Fibroblast of the aortic adventitia (primary cell): ENCODE measurements at regions not wholly inside any gene's neighbourhood (a gene's known extent, or its start where the extent isn't known, plus 50 kb on each side); places are given as distances from the start of the nearest gene placed in this dataset.

Source experiments
- DNase-seq: peaks from one replicate; pipeline ENCODE4 v3.0.0-alpha.2; 2010; ENCODE audit warnings: low read depth
- H3K4me3 ChIP-seq: 2 replicates; pipeline ENCODE4 v1.5.1; 2011; ENCODE audit warnings: low read depth, mild to moderate bottlenecking, control low read depth, low read length, moderate library complexity
- CTCF ChIP-seq: IDR thresholded peaks from 2 replicates; pipeline ENCODE4 v1.5.1; 2011; ENCODE audit warnings: mild to moderate bottlenecking, low read length, control low read depth, inconsistent platforms; ENCODE audit not compliant: insufficient read depth

GRCh38 chr10:55398497-55398882 is 597.5 kb upstream of the PCDH15 start:
- DNase-seq = no peak
- H3K4me3 ChIP-seq = no peak overlapping the region
- no peak for TF ChIP-seq CTCF

DNA sequence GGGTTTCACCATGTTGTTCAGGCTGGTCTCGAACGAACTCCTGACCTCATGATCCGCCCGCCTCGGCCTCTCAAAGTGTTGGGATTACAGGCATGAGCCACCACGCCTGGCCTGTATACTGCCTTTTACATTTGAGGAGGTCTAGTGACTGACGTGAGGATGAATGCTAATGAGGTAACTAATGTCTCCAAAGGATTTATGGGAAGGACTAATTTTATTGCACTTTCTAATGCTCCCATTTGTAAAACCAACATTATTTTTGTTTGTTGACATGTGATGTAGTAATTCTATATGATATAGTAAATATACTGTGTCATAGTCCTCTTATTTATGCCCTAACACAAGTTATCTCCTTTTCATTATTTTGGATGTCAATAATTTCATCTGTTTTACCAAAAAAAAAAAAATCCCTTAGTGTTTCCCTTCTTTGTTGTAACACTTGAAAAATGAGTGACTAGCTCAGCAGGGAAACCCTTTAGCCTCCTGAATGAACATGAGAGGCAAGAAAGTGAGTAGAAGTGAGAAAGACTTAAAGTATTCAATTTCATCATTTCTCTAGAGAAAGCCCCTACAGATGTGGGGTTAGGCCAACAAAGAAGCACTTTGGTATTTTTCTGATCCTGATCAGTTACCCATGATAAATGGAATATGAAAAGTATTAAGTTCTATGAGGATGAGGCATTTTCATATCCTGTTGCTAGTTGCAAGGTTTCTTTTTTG is 596.9 kb upstream of the PCDH15 start:
- no peak overlapping the region for H3K4me3 ChIP-seq
- DNase-seq = no peak
- TF ChIP-seq CTCF = no peak

GRCh38 chr10:55378196-55378595 is 577.2 kb upstream of the PCDH15 start:
- TF ChIP-seq CTCF = no peak
- no peak for DNase-seq

GRCh38 chr10:55374917-55375316 is 573.9 kb upstream of the PCDH15 start:
- no peak for TF ChIP-seq CTCF
- DNase-seq = no peak

More at GRCh38 chr10:55378196-55378595, 577.2 kb upstream of the PCDH15 start:
- H3K4me3 ChIP-seq = no peak overlapping the region

DNA sequence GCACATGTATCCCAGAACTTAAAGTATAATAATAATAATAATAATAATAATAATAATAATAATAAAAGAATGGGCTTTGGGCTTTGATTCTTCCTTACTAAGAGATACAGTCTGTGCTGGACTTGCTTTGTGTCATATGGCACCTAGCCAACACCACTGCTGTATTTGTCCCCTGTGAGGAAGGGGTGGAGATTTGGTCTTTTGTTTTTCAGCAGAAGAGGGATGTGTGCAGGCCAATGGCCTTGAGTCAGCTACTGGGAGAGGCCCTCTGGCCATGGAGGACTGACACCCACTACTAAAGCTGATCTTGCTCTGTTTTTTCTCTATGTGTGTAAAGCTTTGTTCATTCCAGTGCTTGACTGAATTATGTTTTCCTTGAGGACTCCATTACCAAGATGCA is 573.0 kb upstream of the PCDH15 start:
- H3K4me3 ChIP-seq = no peak overlapping the region
- no peak for DNase-seq

More at GRCh38 chr10:55374917-55375316, 573.9 kb upstream of the PCDH15 start:
- H3K4me3 ChIP-seq = no peak overlapping the region

DNA sequence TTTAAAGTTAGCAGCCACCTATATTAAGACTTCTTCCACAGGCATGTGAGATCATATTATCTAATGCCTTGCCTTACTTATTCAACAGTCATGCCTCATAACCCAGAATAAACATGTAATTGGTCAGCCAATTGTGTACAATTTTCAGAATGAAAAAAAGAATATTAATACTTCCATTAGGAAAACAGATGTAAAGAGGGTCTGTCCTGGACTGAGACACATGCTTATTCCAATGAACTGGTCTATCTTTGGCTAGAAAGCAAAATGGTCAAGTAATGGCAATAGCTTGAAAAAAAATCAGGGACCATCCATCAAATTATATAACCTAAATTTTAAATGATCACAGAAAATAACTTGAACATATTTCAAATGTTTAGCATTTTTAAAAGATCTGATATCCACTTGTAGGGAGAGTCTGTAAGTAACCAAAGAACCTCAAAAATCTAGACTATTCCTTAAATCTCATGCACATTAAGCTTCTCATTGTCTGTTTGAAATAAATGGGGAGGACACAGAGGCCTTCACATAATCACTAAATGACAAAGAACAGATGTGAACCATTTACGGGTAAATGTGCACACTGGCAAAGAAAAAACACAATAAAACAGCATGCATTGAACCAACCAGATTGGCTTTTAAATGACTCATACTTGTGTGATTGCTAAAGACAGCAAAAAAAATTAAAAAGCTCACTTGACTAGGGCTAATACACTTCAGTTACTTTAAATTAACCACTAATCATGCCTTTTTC is 568.8 kb upstream of the PCDH15 start:
- no peak overlapping the region for H3K4me3 ChIP-seq
- TF ChIP-seq CTCF = no peak
- peak; percentile 0 for DNase-seq

More for the DNA sequence above, 573.0 kb upstream of the PCDH15 start:
- TF ChIP-seq CTCF = no peak
